B cell (primary cell): ENCODE measurements at regions not wholly inside any gene's neighbourhood (a gene's known extent, or its start where the extent isn't known, plus 50 kb on each side); places are given as distances from the start of the nearest gene placed in this dataset.

ENCODE experiments used
- ATAC-seq: fragments of 200-7000 bp; cut with Tn5 transposase; one replicate; pipeline ENCODE4 v1.10.0; 2021; ENCODE audit warnings: low read depth, mild to moderate bottlenecking, moderate number of reproducible peaks, moderate library complexity
- CTCF ChIA-PET: fragments of 350-600 bp; sonication (Branson Sonifier 250); formaldehyde crosslinking; loops from one replicate; lab custom pipeline; 2021; ENCODE audit warnings: antibody characterized with exemption, inconsistent platforms; lab: Charles Lee
- POLR2A ChIA-PET: fragments of 350-600 bp; sonication (Branson Sonifier 250); formaldehyde crosslinking; loops from one replicate; lab custom pipeline; 2021; ENCODE audit warnings: antibody characterized with exemption; lab: Charles Lee
- DNase-seq: peaks from one replicate; pipeline ENCODE4 v3.0.0; 2013
- H2AFZ ChIP-seq: 2 replicates; pipeline ENCODE4 v1.6.1; 2012; ENCODE audit warnings: mild to moderate bottlenecking, low read depth, low read length; ENCODE audit not compliant: insufficient read depth, poor library complexity, severe bottlenecking
- H3K27ac ChIP-seq, 2 donors: 1 replicate in 1 of 2; 2 replicates in 1 of 2; pipeline ENCODE4 v1.5.1; 2012 to 2013; ENCODE audit warnings: low read length in 2 of 2, mild to moderate bottlenecking in 2 of 2, moderate library complexity in 1 of 2
- H3K27me3 ChIP-seq, 4 experiments: fragments of 200-600 bp in 1 of 4; sonication (generic) in 1 of 4; replicated peaks in 1 of 4; 1 replicate in 2 of 4; 2 replicates in 2 of 4; pipeline versions ENCODE4 v1.6.1 to v1.7.0; 2013 to 2016; ENCODE audit warnings: low read length in 3 of 4, mild to moderate bottlenecking in 2 of 4, mixed read lengths in 1 of 4, moderate library complexity in 1 of 4; ENCODE audit not compliant: insufficient read depth in 4 of 4, control insufficient read depth in 3 of 4; ENCODE audit errors: control extremely low read depth in 1 of 4
- H3K36me3 ChIP-seq, 2 experiments: replicated peaks in 1 of 2; 1 replicate in 1 of 2; 2 replicates in 1 of 2; pipeline versions ENCODE4 v1.6.1 to v1.7.1; 2013; ENCODE audit warnings: low read length in 1 of 2; ENCODE audit not compliant: insufficient read depth in 2 of 2, control insufficient read depth in 1 of 2; ENCODE audit errors: control extremely low read depth in 1 of 2, extremely low read depth in 1 of 2
- H3K4me1 ChIP-seq, 2 donors: fragments of 200-600 bp in 1 of 2; sonication (generic) in 1 of 2; 1 replicate in 1 of 2; 2 replicates in 1 of 2; pipeline versions ENCODE4 v1.5.1 to v1.6.1; 2013 to 2017; ENCODE audit warnings: low read length in 2 of 2; ENCODE audit not compliant: control insufficient read depth in 2 of 2, insufficient read depth in 2 of 2
- H3K4me2 ChIP-seq: replicated peaks from 2 replicates; pipeline ENCODE3; 2012; ENCODE audit warnings: mild to moderate bottlenecking, low read depth, low read length; ENCODE audit not compliant: poor library complexity, severe bottlenecking
- H3K4me3 ChIP-seq, 5 experiments: fragments of 200-600 bp in 1 of 5; sonication (generic) in 1 of 5; 1 replicate in 3 of 5; 2 replicates in 2 of 5; pipeline versions ENCODE4 v1.5.1 to v1.7.0; 2011 to 2016; ENCODE audit warnings: low read length in 4 of 5, mild to moderate bottlenecking in 4 of 5, low read depth in 2 of 5, control low read depth in 1 of 5, moderate library complexity in 1 of 5; ENCODE audit not compliant: insufficient read depth in 1 of 5; ENCODE audit errors: control extremely low read depth in 1 of 5, extremely low read depth in 1 of 5
- H3K79me2 ChIP-seq: fragments of 200-600 bp; sonication (generic); one replicate; pipeline ENCODE4 v1.6.0; 2016; ENCODE audit warnings: low read length; ENCODE audit not compliant: control insufficient read depth, insufficient read depth
- H3K9ac ChIP-seq: fragments of 200-600 bp; sonication (generic); 2 replicates; pipeline ENCODE4 v1.6.1; 2017; ENCODE audit warnings: mild to moderate bottlenecking, low read length, moderate library complexity
- H3K9me3 ChIP-seq, 3 donors: one replicate each; pipeline versions ENCODE4 v1.6.1 to v1.7.1; 2013; ENCODE audit warnings: low read length in 2 of 3; ENCODE audit not compliant: control insufficient read depth in 2 of 3, insufficient read depth in 1 of 3; ENCODE audit errors: control extremely low read depth in 1 of 3
- H4K20me1 ChIP-seq: 2 replicates; pipeline ENCODE4 v1.6.0; 2012; ENCODE audit warnings: mild to moderate bottlenecking, low read length; ENCODE audit not compliant: insufficient read depth, control insufficient read depth, poor library complexity, severe bottlenecking
- H3K27ac Mint-ChIP-seq: one replicate; pipeline ENCODE4 v1.8.0; 2021; ENCODE audit warnings: mixed read lengths
- H3K27me3 Mint-ChIP-seq: one replicate; pipeline ENCODE4 v1.8.0; 2021; ENCODE audit warnings: mixed read lengths
- H3K4me1 Mint-ChIP-seq: one replicate; pipeline ENCODE4 v1.8.0; 2021; ENCODE audit warnings: mixed read lengths
- H3K4me3 Mint-ChIP-seq: one replicate; pipeline ENCODE4 v1.8.0; 2021; ENCODE audit warnings: mixed read lengths
- H3K9me3 Mint-ChIP-seq: one replicate; pipeline ENCODE4 v1.8.0; 2022; ENCODE audit warnings: mixed read lengths; ENCODE audit not compliant: insufficient read depth
- EZH2 ChIP-seq: IDR thresholded peaks from 2 replicates; pipeline ENCODE4 v1.6.1; 2012; ENCODE audit warnings: borderline replicate concordance, low read depth, mild to moderate bottlenecking, moderate library complexity, low read length; ENCODE audit not compliant: insufficient read depth, poor library complexity, severe bottlenecking
- WGBS: methylation state at CpG from one replicate; pipeline ENCODE4 v1.1.5; 2013; ENCODE audit warnings: missing lambda C conversion rate; ENCODE audit not compliant: insufficient coverage; 5-methylcytosine and 5-hydroxymethylcytosine counted together
- intact Hi-C: fragments of 100-400 bp; cut with micrococcal nuclease; formaldehyde crosslinking; loops from one replicate; pipeline ENCODE4 v1.10.0; 2022
- TF ChIP-seq, protein P1 (sequence below): fragments of 200-600 bp; IDR thresholded peaks from one replicate; pipeline ENCODE4 v1.8.0; 2022; ENCODE audit warnings: antibody characterized with exemption, mild to moderate bottlenecking

GRCh38 chr20:59435518-59435917 lies 135.1 kb downstream of the EDN3 start:
- no peaks in the 10 kb centered on the region for H4K20me1 ChIP-seq
- ATAC-seq, result no peak
- Mint-ChIP-seq H3K27ac (no peak overlapping the region), H3K27me3 (peaks cover 18% of the 10 kb centered on the region), H3K4me3 (no peak overlapping the region), H3K4me1 (no peaks in the 10 kb centered on the region), H3K9me3 (no peaks in the 10 kb centered on the region)
- ChIA-PET POLR2A (no interaction called here), CTCF (no interaction called here)
- H3K9me3 ChIP-seq, result no peaks in the 10 kb centered on the region
- TF ChIP-seq EZH2, result no peak
- TF ChIP-seq, protein P1, sequence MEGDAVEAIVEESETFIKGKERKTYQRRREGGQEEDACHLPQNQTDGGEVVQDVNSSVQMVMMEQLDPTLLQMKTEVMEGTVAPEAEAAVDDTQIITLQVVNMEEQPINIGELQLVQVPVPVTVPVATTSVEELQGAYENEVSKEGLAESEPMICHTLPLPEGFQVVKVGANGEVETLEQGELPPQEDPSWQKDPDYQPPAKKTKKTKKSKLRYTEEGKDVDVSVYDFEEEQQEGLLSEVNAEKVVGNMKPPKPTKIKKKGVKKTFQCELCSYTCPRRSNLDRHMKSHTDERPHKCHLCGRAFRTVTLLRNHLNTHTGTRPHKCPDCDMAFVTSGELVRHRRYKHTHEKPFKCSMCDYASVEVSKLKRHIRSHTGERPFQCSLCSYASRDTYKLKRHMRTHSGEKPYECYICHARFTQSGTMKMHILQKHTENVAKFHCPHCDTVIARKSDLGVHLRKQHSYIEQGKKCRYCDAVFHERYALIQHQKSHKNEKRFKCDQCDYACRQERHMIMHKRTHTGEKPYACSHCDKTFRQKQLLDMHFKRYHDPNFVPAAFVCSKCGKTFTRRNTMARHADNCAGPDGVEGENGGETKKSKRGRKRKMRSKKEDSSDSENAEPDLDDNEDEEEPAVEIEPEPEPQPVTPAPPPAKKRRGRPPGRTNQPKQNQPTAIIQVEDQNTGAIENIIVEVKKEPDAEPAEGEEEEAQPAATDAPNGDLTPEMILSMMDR, result no peak
- no peaks in the 10 kb centered on the region for H3K4me1 ChIP-seq
- 93% methylated on average over 8 of the region's 8 CpGs for WGBS
- H3K36me3 ChIP-seq, result no peaks in the 10 kb centered on the region
- no peak overlapping the region for H3K4me2 ChIP-seq
- no peak overlapping the region for H2AFZ ChIP-seq
- no peak overlapping the region for H3K27ac ChIP-seq
- H3K9ac ChIP-seq, result no peak overlapping the region
- H3K79me2 ChIP-seq, result no peaks in the 10 kb centered on the region
- no peaks in the 10 kb centered on the region for H3K27me3 ChIP-seq
- no peak for DNase-seq
- no peak overlapping the region for H3K4me3 ChIP-seq
- intact Hi-C loops, result no loop called here

DNA sequence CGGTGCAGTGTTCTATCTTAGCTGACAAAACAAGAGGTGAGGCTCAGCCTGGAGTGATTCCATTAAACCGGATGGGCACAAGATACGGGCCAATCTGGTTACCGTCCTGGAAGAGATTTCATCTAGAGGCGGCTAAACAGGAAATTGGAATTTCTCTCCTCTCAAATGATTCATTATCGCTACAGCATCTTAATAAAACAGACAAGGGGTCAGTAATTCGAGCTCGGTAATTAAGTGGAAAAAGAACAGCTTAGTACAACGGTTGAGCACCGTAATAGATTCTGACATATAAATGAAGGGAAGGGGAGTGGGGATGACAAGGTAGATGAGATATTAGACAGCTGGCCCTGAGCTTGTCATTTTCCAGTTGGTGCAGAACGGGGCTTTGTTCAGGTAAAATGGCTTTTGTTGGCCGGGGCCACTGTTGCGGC lies 137.2 kb downstream of the EDN3 start:
- no peak for ATAC-seq
- no peaks in the 10 kb centered on the region for H3K36me3 ChIP-seq
- 93% methylated on average over 5 of the region's 13 CpGs for WGBS
- H3K4me3 Mint-ChIP-seq, result no peak overlapping the region
- H3K4me3 ChIP-seq, result no peak overlapping the region
- no peak for DNase-seq
- intact Hi-C loops, result no loop called here
- H3K27me3 ChIP-seq, result no peaks in the 10 kb centered on the region
- no peaks in the 10 kb centered on the region for H3K79me2 ChIP-seq
- TF ChIP-seq EZH2, result no peak
- TF ChIP-seq, protein P1, result no peak
- H2AFZ ChIP-seq, result no peak overlapping the region
- H3K4me2 ChIP-seq, result no peak overlapping the region
- CTCF ChIA-PET, result interaction anchor here (2.2 kb wide), 1 partner anchor 59 kb away, joined by 6 read pairs; no protein-coding TSS in a partner anchor
- peaks cover 28% of the 10 kb centered on the region for H3K27me3 Mint-ChIP-seq
- no peaks in the 10 kb centered on the region for H3K9me3 Mint-ChIP-seq
- H3K9ac ChIP-seq, result no peak overlapping the region
- POLR2A ChIA-PET, result no interaction called here
- no peaks in the 10 kb centered on the region for H3K9me3 ChIP-seq
- H3K4me1 Mint-ChIP-seq, result no peaks in the 10 kb centered on the region
- no peak overlapping the region for H3K27ac Mint-ChIP-seq
- H3K27ac ChIP-seq, result no peak overlapping the region
- H4K20me1 ChIP-seq, result no peaks in the 10 kb centered on the region
- no peaks in the 10 kb centered on the region for H3K4me1 ChIP-seq
